Transverse colon (tissue), 4 donors: ENCODE measurements at regions not wholly inside any gene's neighbourhood (a gene's known extent, or its start where the extent isn't known, plus 50 kb on each side); places are given as distances from the start of the nearest gene placed in this dataset.

Source experiments
- DNase-seq: peaks from one replicate; pipeline ENCODE4 v3.0.0-alpha.2; 2019
- H3K27ac ChIP-seq, 4 donors: fragments of 200-600 bp; sonication (generic); 2 replicates each; pipeline ENCODE4 v1.5.1; 2016 to 2018; ENCODE audit warnings: inconsistent platforms in 4 of 4
- H3K27me3 ChIP-seq: fragments of 200-600 bp; sonication (generic); 2 replicates; pipeline ENCODE4 v1.5.1; 2017; ENCODE audit warnings: inconsistent platforms
- H3K36me3 ChIP-seq, 4 donors: fragments of 200-600 bp; sonication (generic); 2 replicates each; pipeline ENCODE4 v1.5.1; 2017 to 2019; ENCODE audit warnings: inconsistent platforms in 4 of 4
- H3K4me1 ChIP-seq, 4 donors: fragments of 200-600 bp; sonication (generic); 2 replicates each; pipeline ENCODE4 v1.5.1; 2017 to 2020; ENCODE audit warnings: inconsistent platforms in 4 of 4
- H3K4me3 ChIP-seq, 4 donors: fragments of 200-600 bp; sonication (generic); 1 replicate in 1 of 4; 2 replicates in 3 of 4; pipeline versions ENCODE4 v1.5.1 to v1.6.1; 2017 to 2019; ENCODE audit warnings: inconsistent platforms in 4 of 4
- H3K9me3 ChIP-seq, 2 donors: fragments of 200-600 bp; sonication (generic); 2 replicates each; pipeline ENCODE4 v1.5.1; 2017 to 2019; ENCODE audit warnings: inconsistent platforms in 2 of 2
- EP300 ChIP-seq: sonication (generic); formaldehyde crosslinking; IDR thresholded peaks from one replicate; pipeline ENCODE4 v1.6.1; 2017; ENCODE audit warnings: antibody characterized with exemption, low read depth
- POLR2A ChIP-seq: fragments of 450-650 bp; IDR thresholded peaks from one replicate; pipeline ENCODE4 v1.6.1; 2016; ENCODE audit warnings: antibody characterized with exemption, mild to moderate bottlenecking, moderate library complexity
- POLR2AphosphoS5 ChIP-seq, 3 donors: sonication (generic); formaldehyde crosslinking; IDR thresholded peaks; one replicate each; pipeline ENCODE4 v1.6.1; 2016; ENCODE audit warnings: antibody characterized with exemption in 3 of 3
- WGBS, 2 donors: methylation state at CpG; one replicate each; pipeline ENCODE4 v1.1.5; 2018; ENCODE audit warnings: low coverage in 1 of 2; 5-methylcytosine and 5-hydroxymethylcytosine counted together
- in situ Hi-C, 4 donors: fragments of 200-750 bp; cut with MboI; loops; one replicate each; pipeline versions ENCODE4 v1.15.0 to v1.15.1; 2017; ENCODE audit warnings: low sequenced_read_pairs in 3 of 4, low pct_ligation_motif_present in 1 of 4, low pct_unique_long_range_greater_than_20kb in 1 of 4
- intact Hi-C: fragments of 100-400 bp; cut with DNase I; formaldehyde crosslinking; loops from one replicate; pipeline ENCODE4 v1.15.1; 2023; ENCODE audit warnings: low total_unique reads
- TF ChIP-seq, protein P1 (sequence below), 5 experiments: fragments of 200-600 bp in 3 of 5; fragments of 450-650 bp in 2 of 5; sonication (generic) in 3 of 5; IDR thresholded peaks; 1 replicate in 2 of 5; 2 replicates in 3 of 5; pipeline ENCODE4 v1.5.1; 2016 to 2017; ENCODE audit warnings: antibody characterized with exemption in 5 of 5, inconsistent platforms in 3 of 5, mild to moderate bottlenecking in 2 of 5, moderate library complexity in 1 of 5

DNA sequence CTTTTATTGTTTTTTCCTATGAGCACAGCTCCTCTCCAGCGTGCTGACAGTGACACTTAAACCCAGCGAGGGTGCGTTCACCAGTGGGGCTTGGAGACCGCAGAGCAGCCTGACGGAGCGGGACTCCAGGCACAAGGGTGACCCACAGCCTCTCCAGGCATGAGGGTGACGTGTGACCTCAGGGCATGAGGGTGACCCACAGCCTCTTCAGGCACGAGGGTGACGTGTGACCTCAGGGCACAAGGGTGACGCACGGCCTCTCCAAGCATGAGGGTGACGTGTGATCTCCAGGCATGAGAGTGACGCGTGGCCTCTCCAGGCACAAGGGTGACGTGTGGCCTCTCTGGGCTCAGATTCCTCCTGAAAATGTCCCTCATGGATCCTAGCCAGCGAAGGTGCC lies 164.3 kb upstream of the TCERG1L start:
- H3K27ac ChIP-seq, result no peak overlapping the region
- no peaks in the 10 kb centered on the region for H3K9me3 ChIP-seq
- DNase-seq, result no peak
- no peaks in the 10 kb centered on the region for H3K4me1 ChIP-seq
- H3K4me3 ChIP-seq, result no peak overlapping the region
- no peaks in the 10 kb centered on the region for H3K36me3 ChIP-seq
- TF ChIP-seq EP300 (no peak), POLR2A (no peak), POLR2AphosphoS5 (IDR thresholded peaks at IDR 0.05) (no peak)
- TF ChIP-seq, protein P1, sequence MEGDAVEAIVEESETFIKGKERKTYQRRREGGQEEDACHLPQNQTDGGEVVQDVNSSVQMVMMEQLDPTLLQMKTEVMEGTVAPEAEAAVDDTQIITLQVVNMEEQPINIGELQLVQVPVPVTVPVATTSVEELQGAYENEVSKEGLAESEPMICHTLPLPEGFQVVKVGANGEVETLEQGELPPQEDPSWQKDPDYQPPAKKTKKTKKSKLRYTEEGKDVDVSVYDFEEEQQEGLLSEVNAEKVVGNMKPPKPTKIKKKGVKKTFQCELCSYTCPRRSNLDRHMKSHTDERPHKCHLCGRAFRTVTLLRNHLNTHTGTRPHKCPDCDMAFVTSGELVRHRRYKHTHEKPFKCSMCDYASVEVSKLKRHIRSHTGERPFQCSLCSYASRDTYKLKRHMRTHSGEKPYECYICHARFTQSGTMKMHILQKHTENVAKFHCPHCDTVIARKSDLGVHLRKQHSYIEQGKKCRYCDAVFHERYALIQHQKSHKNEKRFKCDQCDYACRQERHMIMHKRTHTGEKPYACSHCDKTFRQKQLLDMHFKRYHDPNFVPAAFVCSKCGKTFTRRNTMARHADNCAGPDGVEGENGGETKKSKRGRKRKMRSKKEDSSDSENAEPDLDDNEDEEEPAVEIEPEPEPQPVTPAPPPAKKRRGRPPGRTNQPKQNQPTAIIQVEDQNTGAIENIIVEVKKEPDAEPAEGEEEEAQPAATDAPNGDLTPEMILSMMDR (IDR thresholded peaks at IDR 0.05), result no peak
- WGBS, 2 donors, result 85% methylated on average over 16 of the region's 16 CpGs; no CpG with 5 or more reads in 1 of the 2 donors
- intact Hi-C loops (no loop called here), in situ Hi-C loops (loop anchor here in 1 of 4 donors (25.0 kb wide), 1 partner anchor 89 kb away; no protein-coding TSS in a partner anchor)
- H3K27me3 ChIP-seq, result no peaks in the 10 kb centered on the region

DNA sequence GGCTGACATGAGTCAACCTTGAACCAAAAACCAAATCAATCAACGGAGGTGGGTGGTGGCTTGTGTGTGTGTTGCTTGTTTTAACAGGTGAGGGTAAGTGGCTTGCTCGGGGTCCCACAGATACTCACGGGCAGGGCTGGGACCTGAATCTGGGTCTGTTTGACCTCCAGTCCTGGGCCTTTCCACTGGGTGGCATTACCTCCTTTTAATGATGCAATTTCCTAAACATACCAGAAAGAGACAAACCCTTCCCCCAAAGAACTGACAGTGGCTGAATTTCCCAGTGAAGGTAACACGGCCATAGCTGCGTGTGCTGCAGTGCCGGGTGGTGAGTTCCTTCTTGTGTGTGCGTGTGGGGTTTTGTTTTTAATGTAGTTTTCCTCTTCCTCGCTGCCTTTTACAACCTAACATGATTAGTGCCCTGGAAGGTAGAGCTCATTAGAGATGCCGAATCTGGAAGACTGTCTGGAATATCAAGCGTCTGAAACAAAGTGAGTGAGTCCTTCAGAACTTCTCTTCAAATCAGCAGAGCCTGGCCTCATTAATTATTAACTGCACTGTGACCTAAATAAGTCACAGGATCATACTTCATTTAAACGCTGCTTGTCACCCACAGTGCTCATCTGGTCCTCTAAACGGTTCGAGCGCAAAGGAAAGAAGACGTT lies 166.1 kb upstream of the TCERG1L start:
- Histone ChIP-seq H3K4me3 (no peak overlapping the region), H3K36me3 (no peaks in the 10 kb centered on the region), H3K27ac (no peak overlapping the region), H3K4me1 (no peaks in the 10 kb centered on the region), H3K9me3 (no peaks in the 10 kb centered on the region), H3K27me3 (no peaks in the 10 kb centered on the region)
- in situ Hi-C loops (loop anchor here in 1 of 4 donors (25.0 kb wide), 1 partner anchor 90 kb away; no protein-coding TSS in a partner anchor), intact Hi-C loops (no loop called here)
- TF ChIP-seq POLR2AphosphoS5 (IDR thresholded peaks at IDR 0.05) (no peak), POLR2A (no peak), EP300 (no peak)
- TF ChIP-seq, protein P1 (IDR thresholded peaks at IDR 0.05), result no peak
- 34 to 64% methylated on average over 4 to 15 of the region's 15 CpGs for WGBS, 2 donors
- no peak for DNase-seq

DNA sequence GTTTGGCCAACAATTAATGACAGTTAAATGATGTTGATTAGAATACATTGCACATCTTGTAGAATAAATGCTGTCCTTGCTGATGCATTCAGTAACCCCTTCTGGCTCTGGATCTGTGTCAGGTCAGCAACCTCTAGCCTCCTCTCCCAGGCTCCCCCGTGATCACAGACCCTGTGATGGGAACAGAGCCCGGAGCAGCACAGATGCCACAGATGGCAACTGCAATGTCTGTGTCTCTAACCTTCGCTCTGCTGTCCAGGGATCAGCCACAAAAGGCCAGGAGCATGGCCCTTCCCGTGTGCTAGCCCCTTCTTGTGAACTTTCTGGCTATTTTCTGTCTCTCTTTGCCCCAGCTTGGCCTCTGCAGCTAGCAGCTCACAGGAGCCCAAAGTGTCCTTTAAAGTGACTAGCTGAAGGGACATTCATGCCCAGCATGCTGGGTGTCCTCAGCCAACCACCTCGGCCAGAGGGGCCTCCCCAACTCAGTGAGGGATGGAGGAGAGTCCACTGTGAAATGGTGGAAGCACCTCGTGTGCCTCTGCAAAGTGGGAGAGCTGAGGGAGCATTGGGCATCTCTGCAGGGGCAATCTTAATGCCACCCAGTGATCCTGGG lies 167.0 kb upstream of the TCERG1L start:
- DNase-seq, result no peak
- no peaks in the 10 kb centered on the region for H3K9me3 ChIP-seq
- in situ Hi-C loops, result loop anchor here in 1 of 4 donors (25.0 kb wide), 1 partner anchor 91 kb away; no protein-coding TSS in a partner anchor
- TF ChIP-seq POLR2AphosphoS5 (IDR thresholded peaks at IDR 0.05), result no peak
- no peak for TF ChIP-seq POLR2A
- TF ChIP-seq EP300, result no peak
- TF ChIP-seq, protein P1 (IDR thresholded peaks at IDR 0.05), result no peak
- no peaks in the 10 kb centered on the region for H3K27me3 ChIP-seq
- 44% methylated on average over 3 to 6 of the region's 6 CpGs for WGBS, 2 donors
- H3K27ac ChIP-seq, result no peak overlapping the region
- intact Hi-C loops, result no loop called here
- no peaks in the 10 kb centered on the region for H3K4me1 ChIP-seq
- H3K4me3 ChIP-seq, result no peak overlapping the region
- no peaks in the 10 kb centered on the region for H3K36me3 ChIP-seq

DNA sequence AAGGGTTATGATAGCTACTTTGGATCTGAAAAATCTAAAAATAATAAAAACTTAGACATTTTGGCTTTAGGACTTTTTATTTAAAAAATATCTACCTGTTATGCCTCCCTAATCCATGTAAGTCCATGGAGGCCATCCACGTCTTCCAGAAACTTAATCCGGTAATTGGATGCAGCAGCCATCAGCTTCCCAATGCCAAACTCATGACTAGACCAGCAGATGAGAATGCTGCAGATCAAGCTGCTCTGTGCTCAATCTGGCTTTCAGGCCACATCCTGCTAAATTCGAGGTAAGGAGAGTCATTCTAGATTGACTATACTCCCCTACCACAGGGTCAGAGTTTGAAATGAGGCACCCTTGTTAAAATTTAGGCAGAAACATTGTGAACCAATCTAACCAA lies 168.5 kb upstream of the TCERG1L start:
- Histone ChIP-seq H3K36me3 (no peaks in the 10 kb centered on the region), H3K4me1 (no peaks in the 10 kb centered on the region), H3K27ac (no peak overlapping the region), H3K9me3 (no peaks in the 10 kb centered on the region), H3K4me3 (no peak overlapping the region), H3K27me3 (no peaks in the 10 kb centered on the region)
- intact Hi-C loops, result no loop called here
- 61 to 73% methylated on average over 3 of the region's 3 CpGs for WGBS, 2 donors
- DNase-seq, result no peak
- TF ChIP-seq POLR2AphosphoS5 (IDR thresholded peaks at IDR 0.05) (no peak), EP300 (no peak), POLR2A (no peak)
- TF ChIP-seq, protein P1 (IDR thresholded peaks at IDR 0.05), result no peak
- in situ Hi-C loops, result loop anchor here in 1 of 4 donors (25.0 kb wide), 1 partner anchor 93 kb away; no protein-coding TSS in a partner anchor
